GM13976 (cell line): ENCODE measurements at regions not wholly inside any gene's neighbourhood (a gene's known extent, or its start where the extent isn't known, plus 50 kb on each side); places are given as distances from the start of the nearest gene placed in this dataset.

Source experiments
- DNase-seq: peaks from one replicate; pipeline ENCODE4 v3.0.0; 2012; ENCODE audit warnings: low spot score
- CTCF ChIP-seq: IDR thresholded peaks from 2 replicates; pipeline ENCODE4 v1.5.1; 2012; ENCODE audit warnings: borderline replicate concordance, mild to moderate bottlenecking; ENCODE audit not compliant: insufficient read depth; ENCODE audit errors: extremely low read depth, missing control alignments, control extremely low read depth
- in situ Hi-C: fragments of 300-500 bp; cut with MboI; formaldehyde crosslinking; loops from one replicate; pipeline ENCODE4 v1.12.0; 2022; ENCODE audit warnings: low sequenced_read_pairs, mixed read lengths, inconsistent platforms; ENCODE audit not compliant: unreplicated experiment

GRCh38 chr1:2879026-2879425 is 77.5 kb upstream of the TTC34 start:
- no peak for DNase-seq
- no peak for TF ChIP-seq CTCF
- in situ Hi-C loops = no loop called here

GRCh38 chr1:2879591-2879990 is 78.1 kb upstream of the TTC34 start:
- in situ Hi-C loops = no loop called here
- TF ChIP-seq CTCF = no peak
- no peak for DNase-seq

- in situ Hi-C loops = no loop called here
- no peak for TF ChIP-seq CTCF
- no peak for DNase-seq
These were observed 78.6 kb upstream of the TTC34 start for GRCh38 chr1:2880086-2880485.

- no peak for DNase-seq
- TF ChIP-seq CTCF = no peak
- in situ Hi-C loops = no loop called here
These were observed 79.4 kb upstream of the TTC34 start for GRCh38 chr1:2880812-2881295.

- DNase-seq = no peak
- in situ Hi-C loops = no loop called here
- TF ChIP-seq CTCF = no peak
These were observed 80.1 kb upstream of the TTC34 start for GRCh38 chr1:2881556-2881955.

- no peak for DNase-seq
- no peak for TF ChIP-seq CTCF
- in situ Hi-C loops = no loop called here
These were observed 81.6 kb upstream of the TTC34 start for GRCh38 chr1:2882966-2883696.
